Gastroesophageal sphincter (tissue), 4 donors: ENCODE measurements at regions not wholly inside any gene's neighbourhood (a gene's known extent, or its start where the extent isn't known, plus 50 kb on each side); places are given as distances from the start of the nearest gene placed in this dataset.

Experiments
- ATAC-seq: fragments of 150-250 bp; one replicate; pipeline ENCODE4 v1.9.1; 2016; ENCODE audit warnings: mild to moderate bottlenecking, moderate library complexity
- H3K27ac ChIP-seq, 4 donors: fragments of 200-600 bp; sonication (generic) in 3 of 4; 1 replicate in 3 of 4; 2 replicates in 1 of 4; pipeline ENCODE4 v1.5.1; 2016 to 2019
- H3K27me3 ChIP-seq: fragments of 200-600 bp; sonication (generic); one replicate; pipeline ENCODE4 v1.5.1; 2019
- H3K36me3 ChIP-seq, 2 donors: fragments of 200-600 bp; sonication (generic); one replicate each; pipeline ENCODE4 v1.5.1; 2019; ENCODE audit warnings: control low read depth in 1 of 2
- H3K4me1 ChIP-seq, 3 donors: fragments of 200-600 bp; sonication (generic); 1 replicate in 2 of 3; 2 replicates in 1 of 3; pipeline ENCODE4 v1.5.1; 2016 to 2019; ENCODE audit warnings: control low read depth in 2 of 3
- H3K4me3 ChIP-seq, 2 donors: fragments of 200-600 bp; sonication (generic); one replicate each; pipeline ENCODE4 v1.5.1; 2019; ENCODE audit warnings: mild to moderate bottlenecking in 1 of 2, moderate library complexity in 1 of 2
- H3K9me3 ChIP-seq, 3 donors: fragments of 200-600 bp; sonication (generic); one replicate each; pipeline ENCODE4 v1.5.1; 2017 to 2019; ENCODE audit warnings: control low read depth in 2 of 3
- CTCF ChIP-seq, 4 experiments: fragments of 200-600 bp in 2 of 4; fragments of 450-650 bp in 2 of 4; sonication (generic) in 1 of 4; IDR thresholded peaks; one replicate each; pipeline ENCODE4 v1.5.1; 2017 to 2019; ENCODE audit warnings: antibody characterized with exemption in 4 of 4, mild to moderate bottlenecking in 2 of 4, moderate library complexity in 2 of 4
- EP300 ChIP-seq: sonication (generic); formaldehyde crosslinking; IDR thresholded peaks from one replicate; pipeline ENCODE4 v1.6.1; 2017; ENCODE audit warnings: antibody characterized with exemption, mild to moderate bottlenecking
- POLR2A ChIP-seq, 2 donors: fragments of 450-650 bp; IDR thresholded peaks; one replicate each; pipeline ENCODE4 v1.6.1; 2017; ENCODE audit warnings: antibody characterized with exemption in 2 of 2, mild to moderate bottlenecking in 2 of 2, moderate library complexity in 1 of 2
- POLR2AphosphoS5 ChIP-seq: sonication (generic); formaldehyde crosslinking; IDR thresholded peaks from one replicate; pipeline ENCODE4 v1.6.1; 2017; ENCODE audit warnings: antibody characterized with exemption
- WGBS, 2 donors: methylation state at CpG; one replicate each; pipeline ENCODE4 v1.1.5; 2018; ENCODE audit warnings: low coverage in 1 of 2; 5-methylcytosine and 5-hydroxymethylcytosine counted together

GRCh38 chr1:64392109-64392508, 77.8 kb upstream of the CACHD1 start:
- 28 to 65% methylated on average over 2 of the region's 2 CpGs for WGBS, 2 donors
- TF ChIP-seq EP300 = no peak
- TF ChIP-seq POLR2AphosphoS5 = no peak
- no peak for TF ChIP-seq CTCF (IDR thresholded peaks at IDR 0.05)
- TF ChIP-seq POLR2A (IDR thresholded peaks at IDR 0.05) = no peak
- Histone ChIP-seq H3K27me3 (no peaks in the 10 kb centered on the region), H3K36me3 (no peaks in the 10 kb centered on the region), H3K4me1 (no peaks in the 10 kb centered on the region), H3K9me3 (no peaks in the 10 kb centered on the region), H3K27ac (no peak overlapping the region), H3K4me3 (no peak overlapping the region)
- ATAC-seq = no peak

DNA sequence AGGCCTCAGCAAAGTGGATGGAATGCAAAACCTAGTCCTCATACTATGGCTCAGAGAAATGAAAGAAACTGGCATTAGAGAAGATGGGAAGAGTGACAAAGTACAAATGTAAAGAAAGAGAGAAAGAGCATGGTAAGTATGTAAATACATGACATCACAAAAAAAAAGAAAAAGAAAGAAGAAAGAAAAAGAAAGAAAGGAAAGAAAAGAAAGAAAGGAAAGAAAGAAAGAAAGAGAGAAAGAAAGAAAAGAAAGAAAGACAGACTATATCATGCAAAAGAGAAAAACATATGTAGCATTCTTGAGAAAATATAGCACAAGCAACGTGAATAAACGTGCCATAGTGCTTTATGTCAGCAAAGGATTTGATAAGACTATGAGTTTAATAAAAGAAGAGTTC, 76.1 kb upstream of the CACHD1 start:
- ATAC-seq = no peak
- Histone ChIP-seq H3K27me3 (no peaks in the 10 kb centered on the region), H3K9me3 (no peaks in the 10 kb centered on the region), H3K4me1 (no peaks in the 10 kb centered on the region), H3K36me3 (no peaks in the 10 kb centered on the region), H3K4me3 (no peak overlapping the region), H3K27ac (no peak overlapping the region)
- TF ChIP-seq POLR2A (IDR thresholded peaks at IDR 0.05) (no peak), CTCF (IDR thresholded peaks at IDR 0.05) (no peak)
- 84% methylated on average over 2 of the region's 2 CpGs; no CpG with 5 or more reads in 1 of the 2 donors for WGBS, 2 donors

GRCh38 chr1:64396817-64397216, 73.1 kb upstream of the CACHD1 start:
- no peaks in the 10 kb centered on the region for H3K36me3 ChIP-seq
- 88% methylated on average over 4 of the region's 4 CpGs for WGBS, 2 donors
- H3K27me3 ChIP-seq = no peaks in the 10 kb centered on the region

GRCh38 chr1:64397541-64397940, 72.4 kb upstream of the CACHD1 start:
- Histone ChIP-seq H3K36me3 (no peaks in the 10 kb centered on the region), H3K4me3 (no peak overlapping the region), H3K4me1 (no peaks in the 10 kb centered on the region), H3K27ac (no peak overlapping the region), H3K27me3 (no peaks in the 10 kb centered on the region), H3K9me3 (no peaks in the 10 kb centered on the region)
- TF ChIP-seq POLR2A (IDR thresholded peaks at IDR 0.05) (no peak), CTCF (IDR thresholded peaks at IDR 0.05) (no peak), POLR2AphosphoS5 (no peak), EP300 (no peak)
- WGBS, 2 donors = 77 to 86% methylated on average over 2 of the region's 2 CpGs
- no peak for ATAC-seq

More at GRCh38 chr1:64396817-64397216, 73.1 kb upstream of the CACHD1 start:
- Histone ChIP-seq H3K4me1 (no peaks in the 10 kb centered on the region), H3K4me3 (no peak overlapping the region), H3K9me3 (no peaks in the 10 kb centered on the region), H3K27ac (no peak overlapping the region)
- TF ChIP-seq POLR2AphosphoS5 (no peak), CTCF (IDR thresholded peaks at IDR 0.05) (no peak), EP300 (no peak), POLR2A (IDR thresholded peaks at IDR 0.05) (no peak)
- ATAC-seq = no peak

DNA sequence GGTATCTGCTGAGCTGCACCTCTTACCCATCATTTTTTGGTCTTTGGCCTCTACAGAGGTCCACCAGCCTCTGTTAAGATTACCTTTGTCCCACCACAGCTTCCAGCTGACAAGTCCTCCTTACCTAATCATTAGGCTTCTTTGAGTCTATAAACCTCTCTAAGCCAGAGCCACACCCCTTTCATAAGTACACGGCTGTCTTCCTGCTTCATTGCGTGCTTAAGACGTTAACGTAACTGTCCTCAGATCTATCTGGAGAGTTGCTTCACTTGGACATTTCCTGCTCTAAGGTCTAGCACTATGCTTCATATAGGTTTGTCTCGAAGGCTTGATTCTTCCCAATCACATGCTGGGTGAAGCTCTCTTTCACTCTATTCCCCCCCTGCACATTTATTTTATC, 71.0 kb upstream of the CACHD1 start:
- H3K27me3 ChIP-seq = no peaks in the 10 kb centered on the region
- no peak for TF ChIP-seq CTCF (IDR thresholded peaks at IDR 0.05)
- H3K27ac ChIP-seq = no peak overlapping the region
- H3K4me1 ChIP-seq = no peaks in the 10 kb centered on the region
- H3K36me3 ChIP-seq = no peaks in the 10 kb centered on the region
- WGBS, 2 donors = 84 to 88% methylated on average over 5 of the region's 5 CpGs
- no peak for ATAC-seq
- H3K4me3 ChIP-seq = no peak overlapping the region
- no peaks in the 10 kb centered on the region for H3K9me3 ChIP-seq
